Brain microvascular endothelial cell (primary cell): ENCODE measurements at regions not wholly inside any gene's neighbourhood (a gene's known extent, or its start where the extent isn't known, plus 50 kb on each side); places are given as distances from the start of the nearest gene placed in this dataset.

ENCODE experiments used
- DNase-seq: peaks from one replicate; pipeline ENCODE4 v3.0.0-alpha.2; 2020
- H3K27ac ChIP-seq: fragments of 250-450 bp; sonication (Bioruptor Pico); 2 replicates; pipeline ENCODE4 v1.5.1; 2020; ENCODE audit warnings: mild to moderate bottlenecking, moderate library complexity
- H3K27me3 ChIP-seq: fragments of 250-450 bp; sonication (Bioruptor Pico); replicated peaks from 2 replicates; pipeline ENCODE4 v1.5.1; 2020; ENCODE audit warnings: mild to moderate bottlenecking
- H3K36me3 ChIP-seq: fragments of 250-450 bp; sonication (Bioruptor Pico); replicated peaks from 2 replicates; pipeline ENCODE4 v1.5.1; 2020; ENCODE audit warnings: mild to moderate bottlenecking
- H3K4me3 ChIP-seq: 2 replicates; pipeline ENCODE4 v1.5.1; 2011; ENCODE audit warnings: low read depth, mild to moderate bottlenecking, control low read depth, low read length, moderate library complexity
- CTCF ChIP-seq: IDR thresholded peaks from 2 replicates; pipeline ENCODE4 v1.5.1; 2011; ENCODE audit warnings: low read depth, mild to moderate bottlenecking, moderate library complexity, low read length, control low read depth, inconsistent platforms; ENCODE audit errors: missing control alignments
- in situ Hi-C: cut with HindIII; loops from 2 replicates; pipeline ENCODE4 v1.10.0; 2017; ENCODE audit warnings: low sequenced_read_pairs, low pct_ligation_motif_present

- DNase-seq = peak; percentile 2
- Histone ChIP-seq H3K4me3 (no peak overlapping the region), H3K36me3 (no peaks in the 10 kb centered on the region), H3K27ac (no peak overlapping the region), H3K27me3 (no peaks in the 10 kb centered on the region)
- in situ Hi-C loops = no loop called here
- TF ChIP-seq CTCF = no peak
Observed at GRCh38 chr7:27419581-27420177, 177.1 kb downstream of the EVX1 start.

- Histone ChIP-seq H3K36me3 (no peaks in the 10 kb centered on the region), H3K4me3 (no peak overlapping the region), H3K27ac (no peak overlapping the region), H3K27me3 (no peaks in the 10 kb centered on the region)
- no peak for TF ChIP-seq CTCF
- no peak for DNase-seq
- in situ Hi-C loops = no loop called here
Observed at GRCh38 chr7:27420702-27421101, 178.1 kb downstream of the EVX1 start.

GRCh38 chr7:27423290-27423689, 180.7 kb downstream of the EVX1 start:
- no peak overlapping the region for H3K4me3 ChIP-seq
- no peaks in the 10 kb centered on the region for H3K36me3 ChIP-seq
- in situ Hi-C loops = no loop called here
- TF ChIP-seq CTCF = no peak
- no peak overlapping the region for H3K27ac ChIP-seq
- no peaks in the 10 kb centered on the region for H3K27me3 ChIP-seq
- DNase-seq = no peak

GRCh38 chr7:27423821-27424220, 181.2 kb downstream of the EVX1 start:
- no peaks in the 10 kb centered on the region for H3K36me3 ChIP-seq
- H3K27me3 ChIP-seq = no peaks in the 10 kb centered on the region
- no peak overlapping the region for H3K4me3 ChIP-seq
- TF ChIP-seq CTCF = no peak
- H3K27ac ChIP-seq = no peak overlapping the region
- in situ Hi-C loops = no loop called here
- no peak for DNase-seq

GRCh38 chr7:27424231-27424630, 181.6 kb downstream of the EVX1 start:
- no peak for DNase-seq
- H3K27me3 ChIP-seq = no peaks in the 10 kb centered on the region
- H3K27ac ChIP-seq = no peak overlapping the region
- H3K4me3 ChIP-seq = no peak overlapping the region
- in situ Hi-C loops = no loop called here
- no peaks in the 10 kb centered on the region for H3K36me3 ChIP-seq
- TF ChIP-seq CTCF = no peak

- H3K4me3 ChIP-seq = no peak overlapping the region
- H3K36me3 ChIP-seq = no peaks in the 10 kb centered on the region
- DNase-seq = no peak
- TF ChIP-seq CTCF = no peak
- H3K27ac ChIP-seq = no peak overlapping the region
- H3K27me3 ChIP-seq = no peaks in the 10 kb centered on the region
- in situ Hi-C loops = no loop called here
Observed at GRCh38 chr7:27424749-27425148, 182.1 kb downstream of the EVX1 start.
